ENCODE measurements at regions not wholly inside any gene's neighbourhood (a gene's known extent, or its start where the extent isn't known, plus 50 kb on each side); places are given as distances from the start of the nearest gene placed in this dataset.

- Histone ChIP-seq H3K27me3 (ENCODE audit: control insufficient read depth, insufficient read depth, low read length, poor library complexity, severe bottlenecking) (no peaks in the 10 kb centered on the region), H3K9me3 (ENCODE audit: control insufficient read depth, low read length) (no peaks in the 10 kb centered on the region), H3K36me3 (ENCODE audit: control insufficient read depth, insufficient read depth, low read length) (no peaks in the 10 kb centered on the region), H3K27ac (ENCODE audit: low read depth, low read length) (no peak overlapping the region), H3K4me3 (ENCODE audit: low read length) (no peak overlapping the region), H3K9ac (ENCODE audit: extremely low read depth, low read length, poor library complexity, severe bottlenecking) (no peak overlapping the region), H3K4me1 (ENCODE audit: control insufficient read depth, insufficient read depth, low read length) (peaks cover 29% of the 10 kb centered on the region)
- no peak for TF ChIP-seq CTCF (conservative IDR thresholded peaks at IDR 0.05)
- 80 to 88% methylated on average over 1 of the region's 1 CpG for WGBS, 2 experiments (ENCODE audit: insufficient coverage in 1 of 2, insufficient read length in 1 of 2)
- Mint-ChIP-seq H3K4me3 (no peak overlapping the region), H3K27me3 (ENCODE audit: insufficient read depth) (no peaks in the 10 kb centered on the region), H3K27ac (no peak overlapping the region), H3K9me3 (no peaks in the 10 kb centered on the region), H3K36me3 (ENCODE audit: low read depth) (no peaks in the 10 kb centered on the region), H3K4me1 (peaks cover 55% of the 10 kb centered on the region)
- DNase-seq, result no peak
Observed at GRCh38 chr20:51089840-51090239, 66.9 kb upstream of the KCNG1 start.

GRCh38 chr20:51089272-51089781 is 66.4 kb upstream of the KCNG1 start:
- 88 to 91% methylated on average over 5 to 8 of the region's 8 CpGs for WGBS, 2 experiments (ENCODE audit: insufficient coverage in 1 of 2, insufficient read length in 1 of 2)
- TF ChIP-seq CTCF (conservative IDR thresholded peaks at IDR 0.05), result no peak
- Histone ChIP-seq H3K4me1 (ENCODE audit: control insufficient read depth, insufficient read depth, low read length) (peaks cover 32% of the 10 kb centered on the region), H3K36me3 (ENCODE audit: control insufficient read depth, insufficient read depth, low read length) (no peaks in the 10 kb centered on the region), H3K9me3 (ENCODE audit: control insufficient read depth, low read length) (no peaks in the 10 kb centered on the region), H3K27ac (ENCODE audit: low read depth, low read length) (no peak overlapping the region), H3K27me3 (ENCODE audit: control insufficient read depth, insufficient read depth, low read length, poor library complexity, severe bottlenecking) (no peaks in the 10 kb centered on the region), H3K4me3 (ENCODE audit: low read length) (no peak overlapping the region), H3K9ac (ENCODE audit: extremely low read depth, low read length, poor library complexity, severe bottlenecking) (no peak overlapping the region)
- Mint-ChIP-seq H3K4me1 (peaks cover 60% of the 10 kb centered on the region), H3K27me3 (ENCODE audit: insufficient read depth) (no peaks in the 10 kb centered on the region), H3K27ac (no peak overlapping the region), H3K4me3 (no peak overlapping the region), H3K36me3 (ENCODE audit: low read depth) (no peaks in the 10 kb centered on the region), H3K9me3 (no peaks in the 10 kb centered on the region)
- peak; percentile 44 for DNase-seq

GRCh38 chr20:51087266-51087665 is 64.4 kb upstream of the KCNG1 start:
- TF ChIP-seq CTCF (conservative IDR thresholded peaks at IDR 0.05), result no peak
- no peak overlapping the region for H3K9ac ChIP-seq (ENCODE audit: extremely low read depth, low read length, poor library complexity, severe bottlenecking)
- H3K36me3 ChIP-seq (ENCODE audit: control insufficient read depth, insufficient read depth, low read length), result no peaks in the 10 kb centered on the region
- H3K4me3 ChIP-seq (ENCODE audit: low read length), result no peak overlapping the region
- DNase-seq, result peak; percentile 50
- H3K4me3 Mint-ChIP-seq, result no peak overlapping the region
- H3K27me3 Mint-ChIP-seq (ENCODE audit: insufficient read depth), result no peaks in the 10 kb centered on the region
- peaks cover 31% of the 10 kb centered on the region for H3K4me1 ChIP-seq (ENCODE audit: control insufficient read depth, insufficient read depth, low read length)
- WGBS, 2 experiments (ENCODE audit: insufficient coverage in 1 of 2, insufficient read length in 1 of 2), result 64 to 70% methylated on average over 2 to 4 of the region's 4 CpGs
- no peaks in the 10 kb centered on the region for H3K9me3 Mint-ChIP-seq
- no peaks in the 10 kb centered on the region for H3K27me3 ChIP-seq (ENCODE audit: control insufficient read depth, insufficient read depth, low read length, poor library complexity, severe bottlenecking)
- H3K9me3 ChIP-seq (ENCODE audit: control insufficient read depth, low read length), result no peaks in the 10 kb centered on the region
- peaks cover 63% of the 10 kb centered on the region for H3K4me1 Mint-ChIP-seq
- peak overlapping the region; percentile 21 for H3K27ac ChIP-seq (ENCODE audit: low read depth, low read length)
- H3K36me3 Mint-ChIP-seq (ENCODE audit: low read depth), result no peaks in the 10 kb centered on the region
- H3K27ac Mint-ChIP-seq, result peak overlapping the region; percentile 62

All from endodermal cell (in vitro differentiated cells).